NT2/D1 (cell line): ENCODE measurements at regions not wholly inside any gene's neighbourhood (a gene's known extent, or its start where the extent isn't known, plus 50 kb on each side); places are given as distances from the start of the nearest gene placed in this dataset.

Experiments used
- SUZ12 ChIP-seq: IDR thresholded peaks from 2 replicates; pipeline ENCODE4 v1.6.1; 2011; ENCODE audit not compliant: insufficient read length, insufficient read depth; ENCODE audit errors: extremely low read depth
- YY1 ChIP-seq: IDR thresholded peaks from 2 replicates; pipeline ENCODE4 v1.6.1; 2011; ENCODE audit not compliant: insufficient read length, insufficient read depth
- ZNF274 ChIP-seq: IDR thresholded peaks from 2 replicates; pipeline ENCODE4 v1.6.1; 2011; ENCODE audit warnings: mild to moderate bottlenecking, low read depth, low read length

- no peak for TF ChIP-seq ZNF274
- no peak for TF ChIP-seq YY1
- TF ChIP-seq SUZ12: no peak
Measured at GRCh38 chr11:112465433-112466024, 204.9 kb upstream of the PLET1 start.
